HEK293 (cell line): ENCODE measurements at regions not wholly inside any gene's neighbourhood (a gene's known extent, or its start where the extent isn't known, plus 50 kb on each side); places are given as distances from the start of the nearest gene placed in this dataset.

Experiments
- CTCF ChIA-PET: fragments of 350-600 bp; formaldehyde crosslinking; extraction: SDS; loops from one replicate; lab custom pipeline; 2021; ENCODE audit warnings: antibody characterized with exemption; lab: Yijun Ruan, JAX
- POLR2A ChIA-PET: fragments of 300-600 bp; formaldehyde crosslinking; extraction: SDS; loops from one replicate; lab custom pipeline; 2020; ENCODE audit warnings: antibody characterized with exemption, inconsistent platforms; lab: Yijun Ruan, JAX
- H3K27ac ChIP-seq: fragments of 200-500 bp; sonication (Bioruptor generic); 2 replicates; pipeline ENCODE4 v1.5.1; 2014; ENCODE audit warnings: low read depth, low read length, control low read depth, inconsistent platforms; ENCODE audit errors: extremely low read depth
- H3K36me3 ChIP-seq, 2 experiments: fragments of 200-500 bp in 1 of 2; sonication (Bioruptor generic) in 1 of 2; 1 replicate in 1 of 2; 2 replicates in 1 of 2; pipeline ENCODE4 v1.5.1; 2014 to 2017; ENCODE audit warnings: inconsistent platforms in 2 of 2, low read length in 2 of 2; ENCODE audit not compliant: control insufficient read depth in 2 of 2, insufficient read depth in 1 of 2
- H3K4me1 ChIP-seq: fragments of 200-500 bp; sonication (Bioruptor generic); 2 replicates; pipeline ENCODE4 v1.5.1; 2014; ENCODE audit warnings: mild to moderate bottlenecking, low read length, inconsistent platforms; ENCODE audit not compliant: control insufficient read depth, insufficient read depth
- H3K4me3 ChIP-seq: 2 replicates; pipeline ENCODE4 v1.5.1; 2011; ENCODE audit warnings: low read depth, mild to moderate bottlenecking, control low read depth, low read length, moderate library complexity
- H3K9me3 ChIP-seq: fragments of 200-500 bp; sonication (Bioruptor generic); 2 replicates; pipeline ENCODE4 v1.5.1; 2014; ENCODE audit warnings: low read depth, low read length, inconsistent platforms; ENCODE audit not compliant: control insufficient read depth, insufficient read depth
- BCL11A ChIP-seq: fragments of 450-650 bp; formaldehyde crosslinking; IDR thresholded peaks from 2 replicates; pipeline ENCODE4 v1.5.1; 2016; ENCODE audit warnings: low read depth, missing biosample characterization, missing genetic modification characterization
- OVOL3 ChIP-seq: fragments of 450-650 bp; formaldehyde crosslinking; IDR thresholded peaks from 2 replicates; pipeline ENCODE4 v1.5.1; 2016; ENCODE audit warnings: missing biosample characterization, missing genetic modification characterization
- PBX3 ChIP-seq: sonication (generic); formaldehyde crosslinking; IDR thresholded peaks from 2 replicates; pipeline ENCODE4 v1.8.1; 2022; ENCODE audit warnings: mild to moderate bottlenecking, moderate library complexity, missing genetic modification reagents
- PRDM2 ChIP-seq: fragments of 450-650 bp; formaldehyde crosslinking; IDR thresholded peaks from 2 replicates; pipeline ENCODE4 v1.5.1; 2016; ENCODE audit warnings: missing biosample characterization, missing genetic modification characterization, borderline replicate concordance
- PRDM6 ChIP-seq: fragments of 450-650 bp; formaldehyde crosslinking; IDR thresholded peaks from 2 replicates; pipeline ENCODE4 v1.5.1; 2017; ENCODE audit warnings: missing biosample characterization, missing genetic modification characterization
- TSHZ1 ChIP-seq: fragments of 450-650 bp; formaldehyde crosslinking; IDR thresholded peaks from 2 replicates; pipeline ENCODE4 v1.5.1; 2016; ENCODE audit warnings: missing biosample characterization, missing genetic modification characterization, borderline replicate concordance
- ZBTB10 ChIP-seq: fragments of 450-650 bp; formaldehyde crosslinking; IDR thresholded peaks from 2 replicates; pipeline ENCODE4 v1.5.1; 2016; ENCODE audit warnings: missing biosample characterization, missing genetic modification characterization
- ZBTB8A ChIP-seq: fragments of 450-650 bp; formaldehyde crosslinking; IDR thresholded peaks from 2 replicates; pipeline ENCODE4 v1.5.1; 2016; ENCODE audit warnings: missing biosample characterization, missing genetic modification characterization
- ZNF16 ChIP-seq: fragments of 450-650 bp; formaldehyde crosslinking; IDR thresholded peaks from 2 replicates; pipeline ENCODE4 v1.5.1; 2016; ENCODE audit warnings: low read depth, missing biosample characterization, missing genetic modification characterization
- ZNF214 ChIP-seq: fragments of 450-650 bp; formaldehyde crosslinking; IDR thresholded peaks from 2 replicates; pipeline ENCODE4 v1.5.1; 2017; ENCODE audit warnings: missing biosample characterization, mild to moderate bottlenecking, missing genetic modification characterization, borderline replicate concordance
- ZNF350 ChIP-seq: fragments of 450-650 bp; formaldehyde crosslinking; IDR thresholded peaks from 2 replicates; pipeline ENCODE4 v1.5.0; 2017; ENCODE audit warnings: missing biosample characterization, mild to moderate bottlenecking, missing genetic modification characterization
- ZNF488 ChIP-seq: fragments of 450-650 bp; formaldehyde crosslinking; IDR thresholded peaks from 2 replicates; pipeline ENCODE4 v1.5.1; 2016; ENCODE audit warnings: missing biosample characterization, missing genetic modification characterization
- ZNF514 ChIP-seq: fragments of 450-650 bp; formaldehyde crosslinking; IDR thresholded peaks from 2 replicates; pipeline ENCODE4 v1.5.1; 2016; ENCODE audit warnings: missing biosample characterization, missing genetic modification characterization
- ZNF776 ChIP-seq: fragments of 450-650 bp; formaldehyde crosslinking; IDR thresholded peaks from 2 replicates; pipeline ENCODE4 v1.5.0; 2017; ENCODE audit warnings: missing biosample characterization, missing genetic modification characterization, borderline replicate concordance

GRCh38 chr6:132244744-132245143, 156.5 kb downstream of the MOXD1 start:
- Histone ChIP-seq H3K36me3 (no peaks in the 10 kb centered on the region), H3K4me1 (no peaks in the 10 kb centered on the region), H3K27ac (no peak overlapping the region), H3K9me3 (no peaks in the 10 kb centered on the region), H3K4me3 (no peak overlapping the region)
- ChIA-PET POLR2A (no interaction called here), CTCF (no interaction called here)
- TF ChIP-seq ZNF214 (tag by site-specific recombination), result no peak
- no peak for TF ChIP-seq PBX3 (CRISPR knock-in tag)
- TF ChIP-seq BCL11A (tag by site-specific recombination), result no peak
- no peak for TF ChIP-seq ZNF488 (tag by site-specific recombination)
- no peak for TF ChIP-seq ZBTB10 (tag by site-specific recombination)
- no peak for TF ChIP-seq ZNF350 (tag by site-specific recombination)
- no peak for TF ChIP-seq OVOL3
- no peak for TF ChIP-seq ZNF16 (tag by site-specific recombination)
- no peak for TF ChIP-seq ZBTB8A (tag by site-specific recombination)
- no peak for TF ChIP-seq PRDM6 (tag by site-specific recombination)
- no peak for TF ChIP-seq TSHZ1 (tag by site-specific recombination)
- TF ChIP-seq ZNF514 (tag by site-specific recombination), result no peak
- no peak for TF ChIP-seq PRDM2 (tag by site-specific recombination)
- TF ChIP-seq ZNF776 (tag by site-specific recombination), result no peak
